Vagina (tissue), 2 donors: ENCODE measurements at regions not wholly inside any gene's neighbourhood (a gene's known extent, or its start where the extent isn't known, plus 50 kb on each side); places are given as distances from the start of the nearest gene placed in this dataset.

Experiments used
- DNase-seq, 2 donors: peaks; one replicate each; pipeline ENCODE4 v3.0.0-alpha.2; 2017; ENCODE audit errors: extremely low spot score in 2 of 2
- H3K27ac ChIP-seq: fragments of 200-600 bp; sonication (generic); one replicate; pipeline ENCODE4 v1.5.1; 2019
- H3K27me3 ChIP-seq: fragments of 200-600 bp; sonication (generic); one replicate; pipeline ENCODE4 v1.5.1; 2019
- H3K36me3 ChIP-seq, 2 donors: fragments of 200-600 bp; sonication (generic); one replicate each; pipeline ENCODE4 v1.5.1; 2017 to 2019
- H3K4me1 ChIP-seq: fragments of 200-600 bp; sonication (generic); one replicate; pipeline ENCODE4 v1.5.1; 2019
- H3K4me3 ChIP-seq, 2 donors: fragments of 200-600 bp; sonication (generic); 1 replicate in 1 of 2; 2 replicates in 1 of 2; pipeline ENCODE4 v1.5.1; 2016 to 2019
- H3K9me3 ChIP-seq: fragments of 200-600 bp; sonication (generic); one replicate; pipeline ENCODE4 v1.5.1; 2019
- CTCF ChIP-seq, 3 experiments: fragments of 450-650 bp in 2 of 3; fragments of 200-600 bp in 1 of 3; sonication (generic) in 1 of 3; IDR thresholded peaks; one replicate each; pipeline ENCODE4 v1.5.1; 2017 to 2019; ENCODE audit warnings: antibody characterized with exemption in 3 of 3, mild to moderate bottlenecking in 2 of 3, moderate library complexity in 2 of 3
- POLR2A ChIP-seq, 2 donors: fragments of 450-650 bp; IDR thresholded peaks; one replicate each; pipeline ENCODE4 v1.6.1; 2017; ENCODE audit warnings: antibody characterized with exemption in 2 of 2, mild to moderate bottlenecking in 2 of 2, moderate library complexity in 2 of 2
- POLR2AphosphoS5 ChIP-seq, 2 donors: sonication (generic); formaldehyde crosslinking; IDR thresholded peaks; one replicate each; pipeline ENCODE4 v1.9.0; 2017; ENCODE audit warnings: antibody characterized with exemption in 2 of 2, mild to moderate bottlenecking in 2 of 2, low read depth in 1 of 2; ENCODE audit not compliant: insufficient read depth in 1 of 2
- intact Hi-C: fragments of 100-400 bp; cut with DNase I; formaldehyde crosslinking; loops from one replicate; pipeline ENCODE4 v1.15.1; 2023

DNA sequence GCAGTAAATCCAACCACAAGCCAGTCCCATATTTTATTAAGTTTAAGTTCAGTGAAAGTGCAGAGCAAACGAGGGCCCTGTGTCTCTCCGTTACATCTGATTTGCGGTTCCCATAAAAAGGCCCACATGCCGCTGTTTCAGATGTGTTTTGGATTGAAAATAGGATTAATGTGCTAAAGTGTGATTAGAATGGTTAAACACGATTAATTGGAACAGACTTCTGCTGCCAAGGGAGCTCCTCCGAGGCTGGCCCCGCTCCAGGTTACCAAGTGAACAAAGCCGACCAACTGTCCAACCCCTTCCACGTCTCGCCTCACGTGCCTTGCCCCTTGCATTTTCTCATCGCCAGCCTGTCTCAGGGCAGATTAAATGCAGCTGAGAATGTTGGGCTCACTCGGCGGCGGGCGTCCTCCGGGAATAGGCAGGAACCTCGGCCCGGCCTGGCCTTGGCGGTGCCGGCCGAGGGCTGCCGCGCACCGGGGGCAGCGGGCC is 166.5 kb upstream of the GSC start:
- H3K4me3 ChIP-seq, result peak overlapping the region; percentile 17 to 33
- no peaks in the 10 kb centered on the region for H3K27me3 ChIP-seq
- peak overlapping the region; percentile 76 for H3K27ac ChIP-seq
- TF ChIP-seq POLR2A (IDR thresholded peaks at IDR 0.05), result no peak
- peak in 1 of 2 donors; percentile 62 for TF ChIP-seq POLR2AphosphoS5 (IDR thresholded peaks at IDR 0.05; ENCODE audit: insufficient read depth in 1 of 2, low read depth in 1 of 2)
- no peaks in the 10 kb centered on the region for H3K36me3 ChIP-seq
- H3K9me3 ChIP-seq, result no peaks in the 10 kb centered on the region
- no peak for DNase-seq
- H3K4me1 ChIP-seq, result peaks cover 35% of the 10 kb centered on the region
- intact Hi-C loops, result no loop called here

DNA sequence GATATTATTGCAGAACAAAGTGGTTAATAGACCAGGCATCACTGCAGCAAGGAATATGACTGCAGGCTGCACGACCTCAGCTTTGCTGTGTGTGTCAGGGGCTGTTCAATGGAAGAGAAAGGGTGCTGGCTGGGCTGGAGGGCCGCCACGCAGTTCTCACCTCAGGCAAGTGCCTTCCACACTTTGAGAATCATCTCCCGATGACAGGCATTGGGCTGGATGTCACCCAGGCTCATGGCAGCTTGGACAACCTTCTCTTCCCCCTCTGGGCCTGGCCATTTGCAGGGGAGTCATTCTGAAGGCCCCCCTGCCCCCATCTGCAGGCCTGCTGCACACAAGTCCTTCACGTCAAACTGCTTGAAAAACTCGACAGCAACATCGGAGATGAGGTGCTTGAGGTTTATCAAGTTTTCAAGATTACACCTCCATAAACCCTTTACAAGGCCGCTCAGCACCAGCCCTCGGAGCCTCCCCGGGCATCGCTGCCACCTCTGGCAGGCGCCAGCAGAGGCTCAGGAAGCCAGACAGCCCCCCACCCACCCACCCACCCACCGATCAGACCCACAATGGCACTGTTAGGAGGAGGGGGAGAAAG is 165.9 kb upstream of the GSC start:
- intact Hi-C loops, result no loop called here
- DNase-seq, result no peak
- H3K4me3 ChIP-seq, result no peak overlapping the region
- no peaks in the 10 kb centered on the region for H3K36me3 ChIP-seq
- peaks cover 35% of the 10 kb centered on the region for H3K4me1 ChIP-seq
- TF ChIP-seq POLR2A (IDR thresholded peaks at IDR 0.05) (no peak), POLR2AphosphoS5 (IDR thresholded peaks at IDR 0.05; ENCODE audit: insufficient read depth in 1 of 2, low read depth in 1 of 2) (no peak), CTCF (IDR thresholded peaks at IDR 0.05) (no peak)
- H3K9me3 ChIP-seq, result no peaks in the 10 kb centered on the region
- H3K27ac ChIP-seq, result peak overlapping the region; percentile 76
- no peaks in the 10 kb centered on the region for H3K27me3 ChIP-seq

DNA sequence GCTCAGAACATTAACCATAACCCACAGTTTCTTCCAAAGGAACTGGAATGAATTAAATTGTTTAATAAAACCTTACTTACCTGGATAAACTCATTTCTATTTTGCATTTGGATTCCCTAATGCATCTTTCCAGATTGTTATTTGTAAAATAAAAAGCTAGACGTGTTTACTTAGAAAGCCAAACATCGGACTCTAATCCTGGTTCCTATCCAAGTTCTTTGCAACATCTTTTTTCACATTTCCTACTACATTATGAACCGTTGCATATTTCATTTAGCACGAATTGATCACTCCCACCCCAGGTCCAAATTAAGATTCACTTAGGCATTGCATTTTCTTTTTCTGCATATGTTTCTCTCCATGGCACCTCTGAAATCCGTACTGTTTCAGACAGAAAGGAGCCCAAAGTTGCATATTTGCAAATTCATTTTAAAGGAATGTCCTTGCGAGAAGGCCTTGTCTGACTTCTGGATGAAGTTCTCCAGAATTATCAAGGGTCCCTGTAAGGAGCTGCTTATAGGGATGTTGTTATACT is 164.4 kb upstream of the GSC start:
- Histone ChIP-seq H3K4me1 (peaks cover 35% of the 10 kb centered on the region), H3K27ac (no peak overlapping the region), H3K4me3 (no peak overlapping the region), H3K9me3 (no peaks in the 10 kb centered on the region), H3K36me3 (no peaks in the 10 kb centered on the region), H3K27me3 (no peaks in the 10 kb centered on the region)
- intact Hi-C loops, result no loop called here
- no peak for TF ChIP-seq POLR2AphosphoS5 (IDR thresholded peaks at IDR 0.05; ENCODE audit: insufficient read depth in 1 of 2, low read depth in 1 of 2)
- no peak for TF ChIP-seq CTCF (IDR thresholded peaks at IDR 0.05)
- no peak for TF ChIP-seq POLR2A (IDR thresholded peaks at IDR 0.05)
- DNase-seq, result no peak

DNA sequence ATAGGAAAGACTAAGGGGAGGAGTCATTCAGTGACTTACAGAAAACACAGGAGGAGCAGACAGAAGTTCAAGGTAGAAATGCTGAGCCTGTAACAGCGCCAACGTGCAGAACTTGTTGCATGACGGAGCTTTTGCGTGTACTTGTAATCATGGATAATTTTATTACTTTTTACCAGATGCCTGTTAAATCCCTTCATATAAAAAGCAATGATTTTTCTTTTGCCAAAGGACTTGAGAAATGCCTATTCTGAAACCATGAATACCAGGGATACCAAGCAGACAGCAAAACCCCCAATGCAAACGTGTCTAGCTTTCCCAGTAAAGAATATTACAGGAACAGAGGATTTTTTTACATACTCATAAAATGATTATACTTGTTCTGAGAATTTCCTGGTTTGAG is 163.6 kb upstream of the GSC start:
- no peak for TF ChIP-seq CTCF (IDR thresholded peaks at IDR 0.05)
- peaks cover 35% of the 10 kb centered on the region for H3K4me1 ChIP-seq
- no peaks in the 10 kb centered on the region for H3K27me3 ChIP-seq
- intact Hi-C loops, result no loop called here
- no peaks in the 10 kb centered on the region for H3K36me3 ChIP-seq
- DNase-seq, result no peak
- H3K4me3 ChIP-seq, result no peak overlapping the region
- no peak overlapping the region for H3K27ac ChIP-seq
- no peaks in the 10 kb centered on the region for H3K9me3 ChIP-seq

DNA sequence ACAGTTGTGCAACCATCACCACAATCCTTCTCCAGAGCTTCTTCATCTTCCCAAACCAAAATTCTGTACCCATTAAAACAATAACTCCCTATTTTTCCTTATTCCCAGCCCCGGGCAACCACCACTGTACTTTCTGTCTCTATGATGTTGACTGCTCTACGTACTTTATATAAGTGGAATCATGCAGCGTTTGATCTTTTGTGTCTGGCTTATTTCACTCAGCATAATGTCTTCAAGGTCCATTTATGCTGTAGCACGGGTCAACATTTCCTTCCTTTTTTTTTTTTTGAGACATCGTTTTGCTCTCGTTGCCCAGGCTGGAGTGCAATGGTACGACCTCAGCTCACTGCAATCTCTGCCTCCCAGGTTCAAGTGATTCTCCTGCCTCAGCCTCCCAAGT is 162.7 kb upstream of the GSC start:
- H3K36me3 ChIP-seq, result no peaks in the 10 kb centered on the region
- H3K4me1 ChIP-seq, result peaks cover 34% of the 10 kb centered on the region
- H3K9me3 ChIP-seq, result no peaks in the 10 kb centered on the region
- TF ChIP-seq POLR2A (IDR thresholded peaks at IDR 0.05), result no peak
- TF ChIP-seq POLR2AphosphoS5 (IDR thresholded peaks at IDR 0.05; ENCODE audit: insufficient read depth in 1 of 2, low read depth in 1 of 2), result no peak
- no peak for TF ChIP-seq CTCF (IDR thresholded peaks at IDR 0.05)
- no peak overlapping the region for H3K4me3 ChIP-seq
- H3K27me3 ChIP-seq, result no peaks in the 10 kb centered on the region
- no peak for DNase-seq
- intact Hi-C loops, result no loop called here
- no peak overlapping the region for H3K27ac ChIP-seq
